ENCODE measurements at regions not wholly inside any gene's neighbourhood (a gene's known extent, or its start where the extent isn't known, plus 50 kb on each side); places are given as distances from the start of the nearest gene placed in this dataset.
A peak's percentile ranks its signal among the peaks of the same experiment; 100 is the strongest.

DNA sequence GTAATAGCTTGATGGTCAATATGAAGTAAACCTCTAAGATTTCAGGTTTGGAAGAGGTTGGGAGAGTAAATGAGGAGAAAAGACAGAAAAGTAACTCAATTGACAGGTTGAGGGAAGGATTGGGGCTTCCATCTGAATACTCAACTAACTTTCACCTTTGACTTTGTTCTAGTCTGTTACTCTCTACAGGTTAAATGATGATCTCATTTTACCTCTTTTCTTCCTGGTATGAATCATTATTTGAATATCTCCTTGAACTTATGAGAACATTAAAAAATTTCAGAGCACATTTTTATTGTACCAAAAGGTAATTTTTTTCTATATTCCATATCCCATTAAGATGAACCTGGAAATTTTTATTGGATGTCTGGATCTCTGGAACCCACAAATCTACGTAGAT is 87.9 kb upstream of the KCNH8 start:
- no peak for TF ChIP-seq CEBPB (IDR thresholded peaks at IDR 0.05)
- no peak for TF ChIP-seq NFIC (IDR thresholded peaks at IDR 0.05)
- TF ChIP-seq EGR1 (IDR thresholded peaks at IDR 0.05), result no peak
- TF ChIP-seq, protein P1, sequence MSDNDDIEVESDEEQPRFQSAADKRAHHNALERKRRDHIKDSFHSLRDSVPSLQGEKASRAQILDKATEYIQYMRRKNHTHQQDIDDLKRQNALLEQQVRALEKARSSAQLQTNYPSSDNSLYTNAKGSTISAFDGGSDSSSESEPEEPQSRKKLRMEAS (IDR thresholded peaks at IDR 0.05), result no peak
- no peak for TF ChIP-seq TCF12 (IDR thresholded peaks at IDR 0.05; ENCODE audit: low read depth)
- TF ChIP-seq ZBTB7A (IDR thresholded peaks at IDR 0.05; ENCODE audit: low read depth), result no peak
- TF ChIP-seq EP300 (IDR thresholded peaks at IDR 0.05; ENCODE audit: borderline replicate concordance), result no peak
- no peak for TF ChIP-seq REST (IDR thresholded peaks at IDR 0.05; ENCODE audit: low read depth)
- no peak for TF ChIP-seq CREB1 (IDR thresholded peaks at IDR 0.05; ENCODE audit: low read depth)
- TF ChIP-seq TAF1 (IDR thresholded peaks at IDR 0.05; ENCODE audit: low read depth), result no peak
- no peak for TF ChIP-seq YY1 (IDR thresholded peaks at IDR 0.05; ENCODE audit: low read depth)
- no peak for TF ChIP-seq RAD21 (IDR thresholded peaks at IDR 0.05; ENCODE audit: low read depth)

DNA sequence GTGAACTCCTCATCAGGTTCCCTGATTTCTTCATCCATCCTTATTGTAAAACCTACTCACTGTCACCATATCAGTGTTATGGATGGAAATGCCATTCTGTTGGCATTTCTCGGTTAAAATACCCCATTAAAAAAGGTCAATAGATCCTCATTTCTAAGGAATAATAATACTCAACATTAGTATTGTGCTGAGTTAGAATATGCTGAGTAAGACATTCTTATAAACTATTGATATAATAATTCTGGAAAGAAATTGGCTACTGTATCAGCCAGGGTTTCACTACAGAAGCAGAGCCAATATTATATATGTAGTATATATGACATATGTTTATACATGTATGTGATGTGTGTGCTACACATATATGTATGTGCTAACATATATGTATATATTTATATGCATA is 95.4 kb upstream of the KCNH8 start:
- TF ChIP-seq CREB1 (IDR thresholded peaks at IDR 0.05; ENCODE audit: low read depth), result no peak
- no peak for TF ChIP-seq EP300 (IDR thresholded peaks at IDR 0.05; ENCODE audit: borderline replicate concordance)
- TF ChIP-seq ZBTB7A (IDR thresholded peaks at IDR 0.05; ENCODE audit: low read depth), result no peak
- TF ChIP-seq YY1 (IDR thresholded peaks at IDR 0.05; ENCODE audit: low read depth), result no peak
- no peak for TF ChIP-seq FOXM1 (IDR thresholded peaks at IDR 0.05; ENCODE audit: borderline replicate concordance, low read depth)
- TF ChIP-seq TCF12 (IDR thresholded peaks at IDR 0.05; ENCODE audit: low read depth), result no peak
- TF ChIP-seq REST (IDR thresholded peaks at IDR 0.05; ENCODE audit: low read depth), result no peak
- TF ChIP-seq TEAD4 (IDR thresholded peaks at IDR 0.05), result no peak
- TF ChIP-seq, protein P1 (IDR thresholded peaks at IDR 0.05), result no peak
- TF ChIP-seq NFIC (IDR thresholded peaks at IDR 0.05), result no peak
- no peak for TF ChIP-seq CEBPB (IDR thresholded peaks at IDR 0.05)
- TF ChIP-seq RAD21 (IDR thresholded peaks at IDR 0.05; ENCODE audit: low read depth), result no peak
- TF ChIP-seq TAF1 (IDR thresholded peaks at IDR 0.05; ENCODE audit: low read depth), result no peak
- TF ChIP-seq, protein P2, sequence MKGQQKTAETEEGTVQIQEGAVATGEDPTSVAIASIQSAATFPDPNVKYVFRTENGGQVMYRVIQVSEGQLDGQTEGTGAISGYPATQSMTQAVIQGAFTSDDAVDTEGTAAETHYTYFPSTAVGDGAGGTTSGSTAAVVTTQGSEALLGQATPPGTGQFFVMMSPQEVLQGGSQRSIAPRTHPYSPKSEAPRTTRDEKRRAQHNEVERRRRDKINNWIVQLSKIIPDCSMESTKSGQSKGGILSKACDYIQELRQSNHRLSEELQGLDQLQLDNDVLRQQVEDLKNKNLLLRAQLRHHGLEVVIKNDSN (IDR thresholded peaks at IDR 0.05), result no peak
- TF ChIP-seq EGR1 (IDR thresholded peaks at IDR 0.05), result no peak

- TF ChIP-seq EGR1 (IDR thresholded peaks at IDR 0.05), result no peak
- TF ChIP-seq RAD21 (IDR thresholded peaks at IDR 0.05; ENCODE audit: low read depth), result peak; percentile 35; the same call in 1 of the 2 replicates
- TF ChIP-seq YY1 (IDR thresholded peaks at IDR 0.05; ENCODE audit: low read depth), result no peak
- no peak for TF ChIP-seq CEBPB (IDR thresholded peaks at IDR 0.05)
These were observed 101.9 kb upstream of the KCNH8 start for GRCh38 chr3:19046440-19046839.

GRCh38 chr3:19030522-19030839 is 117.8 kb upstream of the KCNH8 start:
- peak; percentile 19; the same call in 1 of the 2 replicates for TF ChIP-seq RAD21 (IDR thresholded peaks at IDR 0.05; ENCODE audit: low read depth)
- TF ChIP-seq, protein P1 (IDR thresholded peaks at IDR 0.05), result no peak

- no peak for TF ChIP-seq YY1 (IDR thresholded peaks at IDR 0.05; ENCODE audit: low read depth)
- no peak for TF ChIP-seq EP300 (IDR thresholded peaks at IDR 0.05; ENCODE audit: borderline replicate concordance)
- TF ChIP-seq REST (IDR thresholded peaks at IDR 0.05; ENCODE audit: low read depth), result no peak
- TF ChIP-seq, protein P2 (IDR thresholded peaks at IDR 0.05), result no peak
- TF ChIP-seq CEBPB (IDR thresholded peaks at IDR 0.05), result no peak
- TF ChIP-seq NFIC (IDR thresholded peaks at IDR 0.05), result no peak
- no peak for TF ChIP-seq FOXM1 (IDR thresholded peaks at IDR 0.05; ENCODE audit: borderline replicate concordance, low read depth)
- no peak for TF ChIP-seq TCF12 (IDR thresholded peaks at IDR 0.05; ENCODE audit: low read depth)
- no peak for TF ChIP-seq EGR1 (IDR thresholded peaks at IDR 0.05)
- no peak for TF ChIP-seq TAF1 (IDR thresholded peaks at IDR 0.05; ENCODE audit: low read depth)
- no peak for TF ChIP-seq CREB1 (IDR thresholded peaks at IDR 0.05; ENCODE audit: low read depth)
- no peak for TF ChIP-seq ZBTB7A (IDR thresholded peaks at IDR 0.05; ENCODE audit: low read depth)
- no peak for TF ChIP-seq TEAD4 (IDR thresholded peaks at IDR 0.05)
- TF ChIP-seq, protein P1 (IDR thresholded peaks at IDR 0.05), result no peak
- TF ChIP-seq RAD21 (IDR thresholded peaks at IDR 0.05; ENCODE audit: low read depth), result no peak
These were observed 118.3 kb upstream of the KCNH8 start for GRCh38 chr3:19029837-19030521.

All from Ishikawa (cell line).